GM19467 (cell line): ENCODE measurements at regions not wholly inside any gene's neighbourhood (a gene's known extent, or its start where the extent isn't known, plus 50 kb on each side); places are given as distances from the start of the nearest gene placed in this dataset.

Source experiments
- ATAC-seq: cut with Tn5 transposase; IDR thresholded peaks from one replicate; pipeline ENCODE4 v1.9.1; 2021; ENCODE audit warnings: mild to moderate bottlenecking, moderate library complexity; ENCODE audit not compliant: unreplicated experiment

DNA sequence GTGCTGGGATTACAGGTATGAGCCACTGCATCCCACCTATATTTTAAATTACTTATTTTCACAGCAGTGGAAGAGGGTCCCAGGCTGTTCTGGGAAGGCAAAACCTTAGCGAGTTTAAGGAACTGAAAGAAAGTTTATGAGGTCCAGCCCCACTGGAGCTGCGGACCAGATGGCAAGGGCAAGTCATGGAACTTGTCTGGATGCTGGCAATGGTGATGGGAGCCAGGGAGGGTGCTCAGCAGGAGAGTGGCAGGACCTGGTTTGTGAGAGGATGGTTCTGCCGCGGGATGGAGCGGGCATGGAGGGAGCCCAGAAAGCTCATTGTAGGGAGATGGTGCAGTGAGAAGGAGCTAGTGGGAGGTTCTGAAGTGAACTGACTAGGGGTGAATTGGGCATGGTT, 50.6 kb upstream of the SLC45A1 start:
- ATAC-seq = no peak

DNA sequence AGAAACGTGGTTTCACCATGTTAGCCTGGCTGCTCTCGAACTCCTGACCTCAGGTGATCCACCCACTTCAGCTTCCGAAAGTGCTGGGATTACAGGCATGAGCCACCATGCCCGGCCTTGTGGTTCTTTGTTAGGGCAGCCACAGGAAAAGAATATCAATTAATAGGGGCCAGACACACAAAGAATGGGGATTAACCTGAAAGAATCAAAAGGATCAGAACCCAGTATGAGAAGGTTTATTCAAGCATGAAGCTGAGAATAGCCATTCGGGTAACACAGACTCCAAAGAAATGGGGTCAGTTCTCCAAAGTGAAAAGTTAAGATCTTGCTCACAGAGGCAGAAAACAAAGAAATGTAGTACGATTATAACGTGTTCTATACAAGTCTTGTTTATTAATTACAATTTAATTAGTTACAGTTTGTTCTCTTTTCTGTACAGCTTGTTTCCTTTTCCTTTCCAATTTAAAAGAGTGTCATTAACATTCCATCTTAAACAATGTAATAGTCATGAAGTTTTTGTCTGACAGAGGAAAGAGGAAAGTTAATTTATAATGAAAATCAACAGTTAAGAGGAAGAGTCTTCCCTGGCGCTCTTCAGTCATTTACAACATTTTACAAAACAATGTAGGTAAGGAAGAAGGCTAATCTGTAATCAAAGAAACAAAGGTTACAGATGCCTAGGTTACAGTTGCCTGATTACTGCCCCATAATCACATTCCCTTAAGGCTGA, 51.3 kb upstream of the SLC45A1 start:
- no peak for ATAC-seq

DNA sequence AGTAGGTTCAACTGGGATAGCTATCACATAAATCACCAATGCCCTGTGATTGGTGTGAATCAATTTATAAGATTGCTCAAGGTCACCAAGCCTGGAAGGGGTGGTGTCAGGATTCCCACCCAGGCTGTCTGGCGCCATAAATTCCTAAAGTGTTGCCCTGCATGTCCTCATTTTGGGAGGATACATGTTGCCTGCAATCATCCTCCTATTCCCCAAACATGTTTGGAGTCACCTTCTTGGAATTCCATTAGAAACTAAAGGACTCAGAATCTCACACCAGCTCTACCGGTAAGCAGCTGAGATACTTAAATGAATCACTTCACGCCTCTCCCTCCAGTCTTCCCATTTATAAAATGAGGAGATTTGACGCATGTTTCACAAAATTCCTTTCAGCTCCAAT, 54.1 kb upstream of the SLC45A1 start:
- no peak for ATAC-seq

DNA sequence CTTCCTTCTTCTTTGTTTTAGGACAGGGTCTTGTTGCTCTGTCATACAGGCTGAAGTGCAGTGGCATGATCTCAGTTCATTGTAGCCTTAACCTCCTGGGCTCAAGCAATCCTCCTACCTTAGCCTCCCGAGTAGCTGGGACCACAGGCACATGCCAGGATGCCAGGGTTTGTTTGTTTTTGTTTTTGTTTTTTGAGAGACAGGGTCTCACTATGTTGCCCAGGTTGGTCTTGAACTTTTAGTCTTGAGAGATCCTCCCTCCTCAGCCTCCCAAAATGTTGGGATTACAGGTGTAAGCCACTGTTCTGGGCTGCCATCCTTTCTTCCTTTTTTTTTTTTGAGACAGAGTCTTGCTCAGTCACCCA, 56.5 kb upstream of the SLC45A1 start:
- ATAC-seq = no peak

DNA sequence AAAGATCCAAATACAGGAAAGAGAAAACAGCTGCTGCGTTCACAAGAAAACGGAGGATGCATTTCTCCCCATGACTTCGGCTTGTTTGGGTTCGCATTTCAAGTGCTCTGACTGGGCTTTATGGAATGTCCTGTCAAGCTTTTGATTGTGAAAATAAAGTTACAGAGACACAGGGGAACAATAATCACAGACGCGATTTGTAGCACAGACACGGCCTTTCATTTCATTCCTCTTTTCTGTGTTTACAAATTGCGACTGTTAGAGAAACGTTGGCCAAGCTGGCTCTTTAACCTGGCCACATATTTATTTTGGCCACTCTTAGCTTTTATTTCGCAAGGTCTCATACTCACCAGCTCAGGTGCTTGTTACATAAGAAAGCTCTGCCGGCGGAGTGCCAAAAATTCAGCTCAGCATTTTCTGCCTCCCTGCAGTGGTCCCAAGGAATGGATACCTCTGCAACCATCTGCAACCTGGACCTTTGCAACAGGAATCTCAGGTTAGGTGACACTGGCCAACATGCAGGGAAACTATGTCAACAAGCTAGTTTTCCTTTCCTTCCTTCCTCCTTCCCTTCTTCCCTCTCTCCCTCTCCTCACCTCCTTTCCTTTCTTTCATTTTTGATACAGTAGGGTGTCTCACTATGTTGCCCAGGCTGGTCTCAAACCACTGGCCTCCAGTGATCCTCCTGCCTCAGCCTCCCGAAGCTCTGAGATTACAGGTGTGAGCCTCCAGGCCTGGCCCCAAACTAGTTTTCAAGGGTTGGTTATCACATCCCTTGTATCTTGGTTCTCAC, 58.2 kb upstream of the SLC45A1 start:
- ATAC-seq = no peak

DNA sequence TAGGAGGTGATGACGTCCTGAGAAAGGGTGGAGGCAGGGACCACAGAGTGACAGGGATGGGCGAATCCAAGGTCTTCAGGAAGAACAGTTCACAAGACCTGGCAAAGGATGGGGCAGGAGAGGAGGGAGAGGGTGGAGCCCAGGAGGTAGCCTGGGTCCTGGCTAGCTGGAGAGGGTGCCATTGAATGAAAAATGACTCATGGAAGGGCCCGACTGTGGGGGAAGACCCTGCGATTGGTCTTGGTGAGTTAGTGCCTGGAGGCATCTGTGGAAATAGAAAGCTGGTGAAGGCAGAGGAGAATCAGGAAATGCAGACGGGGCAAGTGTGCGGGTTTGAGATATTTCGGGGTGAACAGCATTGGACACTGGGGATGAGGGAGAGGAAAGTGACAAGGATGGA, 60.3 kb upstream of the SLC45A1 start:
- ATAC-seq = no peak

DNA sequence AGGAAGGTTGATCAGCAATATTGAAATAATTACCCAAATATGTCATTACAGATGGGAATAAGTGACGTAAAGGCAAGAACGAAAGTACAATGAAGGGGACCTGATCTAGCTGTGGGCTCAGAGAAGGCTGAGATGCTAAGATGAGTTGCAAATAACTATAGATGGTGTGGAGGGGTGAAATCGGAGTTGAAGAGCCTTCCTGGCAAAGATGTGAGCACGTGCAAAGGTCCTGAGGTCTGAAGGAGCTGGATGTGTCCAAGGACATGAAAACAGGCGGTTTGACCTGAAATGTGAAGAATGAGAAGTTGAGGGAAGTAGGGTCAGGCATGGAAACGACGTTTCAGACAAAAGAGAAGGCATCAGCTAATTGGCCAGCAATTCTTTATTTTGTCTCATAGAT, 61.6 kb upstream of the SLC45A1 start:
- no peak for ATAC-seq

DNA sequence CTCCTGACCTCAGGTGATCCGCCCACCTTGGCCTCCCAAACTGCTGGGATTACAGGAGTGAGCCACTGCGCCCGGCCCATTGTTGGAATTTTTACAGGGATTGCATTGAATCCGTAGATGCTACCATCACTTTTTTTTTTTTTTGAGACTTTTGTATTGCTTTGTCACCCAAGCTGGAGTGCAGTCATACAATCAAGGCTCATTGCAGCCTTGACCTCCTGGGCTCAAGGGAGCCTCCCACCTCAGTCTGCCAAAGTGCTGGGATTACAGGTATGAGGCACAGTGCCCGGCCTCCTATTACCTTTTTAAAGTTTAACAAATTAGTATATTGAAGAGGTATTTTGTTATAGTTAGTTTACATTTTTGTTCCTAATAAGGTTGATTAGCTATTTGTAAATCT, 62.2 kb upstream of the SLC45A1 start:
- ATAC-seq = no peak

DNA sequence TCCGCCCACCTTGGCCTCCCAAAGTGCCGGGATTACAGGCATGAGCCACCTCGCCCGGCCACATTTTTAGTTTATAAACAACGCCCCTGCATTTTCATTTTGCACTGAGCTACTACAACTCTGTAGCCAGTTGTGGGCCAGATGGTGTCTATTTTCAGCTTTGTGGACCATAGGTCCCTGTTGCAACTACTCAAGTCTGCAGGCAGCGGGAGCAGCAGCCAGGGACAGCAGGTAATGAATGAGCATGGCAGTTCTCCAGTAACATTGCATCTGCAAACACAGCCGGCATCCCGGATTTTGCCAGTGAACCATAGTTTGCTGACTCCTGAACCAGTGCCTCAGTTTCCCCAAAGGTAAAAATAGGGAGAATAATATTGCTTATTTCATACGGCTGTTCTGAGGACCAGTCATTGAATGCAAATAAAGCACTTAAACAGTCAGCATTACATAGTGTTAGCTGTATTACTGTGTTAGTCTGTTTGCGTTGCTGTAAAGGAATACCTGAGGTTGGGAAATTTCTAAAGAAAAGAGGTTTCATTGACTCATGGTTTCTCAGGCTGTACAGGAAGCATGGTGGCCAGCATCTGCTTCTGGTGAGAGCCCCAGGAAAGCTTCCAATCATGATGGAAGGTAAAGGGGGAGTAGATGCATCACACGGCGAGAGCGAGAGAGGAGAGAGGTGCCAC, 65.5 kb upstream of the SLC45A1 start:
- ATAC-seq = no peak

DNA sequence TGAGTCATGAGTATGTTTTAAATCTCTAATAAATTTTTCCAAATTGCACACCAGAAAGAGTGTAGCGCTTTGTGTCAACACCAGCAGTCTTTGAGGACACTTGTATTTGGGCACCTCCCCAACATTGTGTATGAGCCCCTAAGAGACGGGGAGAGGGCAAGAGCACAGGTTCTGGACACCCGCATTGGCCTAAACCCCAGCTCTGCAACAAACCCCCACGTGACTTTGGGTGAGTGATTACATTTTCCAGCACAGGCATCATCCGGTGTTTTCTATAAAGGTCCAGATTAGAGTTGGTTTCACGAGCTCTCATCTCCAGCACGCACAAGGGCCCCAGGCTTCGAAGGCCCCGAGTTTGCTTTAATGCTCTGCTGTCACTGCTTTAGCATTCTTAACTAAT, 66.3 kb upstream of the SLC45A1 start:
- ATAC-seq = no peak

DNA sequence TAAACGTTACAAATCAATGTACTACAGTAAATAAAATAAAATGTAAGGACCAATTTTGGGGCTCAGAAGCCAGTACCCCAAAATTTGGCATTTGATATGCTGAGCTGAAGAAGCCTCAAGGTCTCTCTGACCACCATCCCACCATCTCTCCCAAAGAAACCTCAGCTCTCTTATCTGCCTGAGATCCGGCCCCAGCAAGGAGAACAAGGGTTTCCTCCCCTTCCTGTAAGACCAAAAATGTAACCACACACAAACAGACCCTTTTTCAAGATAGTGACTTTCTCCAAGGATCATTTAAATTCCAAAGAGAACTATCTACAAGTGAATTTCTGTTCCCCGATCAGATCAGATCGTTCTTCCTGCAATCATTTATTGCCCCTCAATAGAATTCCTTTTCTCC, 68.1 kb upstream of the SLC45A1 start:
- no peak for ATAC-seq

DNA sequence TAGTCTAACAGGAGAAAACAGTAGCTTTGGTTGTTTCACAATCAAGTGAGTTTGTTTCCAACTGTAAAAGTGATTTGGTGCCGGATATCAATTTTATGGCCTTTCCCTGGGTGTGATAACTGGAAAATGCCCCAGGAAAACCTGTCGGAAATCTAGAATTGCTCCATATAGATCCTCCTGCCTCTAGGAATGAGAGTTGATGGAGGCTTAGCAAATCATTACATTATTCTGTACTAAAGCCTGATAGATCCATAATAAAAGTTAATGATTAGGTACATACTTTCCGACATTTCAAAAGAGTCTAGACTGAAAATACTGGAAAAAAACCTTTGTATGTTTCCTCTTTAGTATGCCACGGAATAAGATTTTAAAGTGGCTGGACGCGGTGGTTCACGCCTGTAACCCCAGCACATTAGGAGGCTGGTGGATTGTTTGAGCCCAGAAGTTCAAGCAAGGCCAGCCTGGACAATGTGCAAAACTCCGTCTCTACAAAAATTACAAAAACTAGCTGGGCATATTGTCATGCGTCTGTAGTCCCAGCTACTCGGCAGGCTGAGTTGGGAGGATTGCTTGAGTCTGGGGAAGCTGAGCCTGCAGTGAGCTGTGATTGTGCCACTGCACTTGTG, 70.0 kb upstream of the SLC45A1 start:
- ATAC-seq = no peak

DNA sequence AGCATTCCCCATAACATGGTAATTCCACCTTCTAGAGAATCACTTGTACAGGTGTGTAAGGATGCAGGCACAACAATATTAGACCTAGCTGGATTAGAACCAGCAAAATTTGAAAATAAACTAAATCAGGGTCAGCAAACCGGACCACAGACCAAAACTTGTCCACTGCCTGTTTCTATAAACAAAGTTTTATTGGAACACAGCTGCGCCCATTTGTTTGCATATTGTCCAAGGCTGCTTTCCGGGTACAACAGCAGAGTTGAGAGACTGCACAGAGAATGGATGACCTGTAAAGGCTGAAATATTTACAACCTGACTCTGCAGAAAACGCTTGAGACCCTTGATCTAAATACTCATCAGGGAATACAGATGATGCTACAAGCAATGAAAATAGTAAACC, 73.6 kb upstream of the SLC45A1 start:
- no peak for ATAC-seq

DNA sequence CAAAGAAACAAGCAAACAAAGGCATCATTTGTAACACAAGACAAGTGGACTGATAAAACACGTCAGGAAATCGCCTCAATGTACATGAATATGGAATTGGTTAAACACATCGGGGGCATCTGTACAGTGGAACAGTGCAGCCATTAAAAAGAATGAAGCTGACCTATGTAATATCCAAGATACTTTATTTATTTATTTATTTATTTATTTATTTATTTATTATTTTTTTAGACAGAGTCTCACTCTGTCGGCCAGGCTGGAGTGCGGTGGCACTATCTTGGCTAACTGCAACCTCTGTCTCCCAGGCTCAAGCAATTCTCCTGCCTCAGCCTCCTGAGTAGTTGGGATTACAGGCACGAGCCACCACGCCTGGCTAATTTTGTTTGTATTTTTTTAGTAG, 75.4 kb upstream of the SLC45A1 start:
- no peak for ATAC-seq

DNA sequence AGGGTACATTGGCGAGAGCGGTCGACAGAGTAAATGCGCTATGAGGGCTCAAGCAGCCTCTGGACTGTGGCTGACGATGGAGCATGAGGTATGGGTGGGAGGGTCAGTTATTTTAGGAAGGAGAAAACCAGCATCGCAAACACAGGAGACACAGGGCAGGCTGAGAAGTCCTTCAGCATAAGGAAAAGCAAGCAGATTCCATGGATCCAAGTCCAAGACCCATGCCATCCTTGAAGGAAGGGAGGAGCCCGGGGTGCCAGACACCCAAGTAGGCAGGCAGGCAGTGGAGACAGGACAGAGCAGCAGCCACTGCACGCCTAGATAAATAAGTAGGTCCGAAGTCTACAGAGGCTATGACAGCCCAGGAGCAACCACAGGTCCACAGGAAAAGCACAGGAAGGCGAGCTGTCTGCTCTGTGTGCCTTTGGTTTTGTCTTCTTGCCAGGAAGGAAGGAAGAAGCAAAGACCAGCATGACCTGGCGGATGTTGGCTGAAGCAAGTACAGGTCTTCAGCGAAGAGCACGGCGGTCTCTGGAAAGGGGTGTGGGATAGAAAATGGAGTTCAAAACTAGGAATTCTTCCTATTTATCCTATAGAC, 76.4 kb upstream of the SLC45A1 start:
- no peak for ATAC-seq

DNA sequence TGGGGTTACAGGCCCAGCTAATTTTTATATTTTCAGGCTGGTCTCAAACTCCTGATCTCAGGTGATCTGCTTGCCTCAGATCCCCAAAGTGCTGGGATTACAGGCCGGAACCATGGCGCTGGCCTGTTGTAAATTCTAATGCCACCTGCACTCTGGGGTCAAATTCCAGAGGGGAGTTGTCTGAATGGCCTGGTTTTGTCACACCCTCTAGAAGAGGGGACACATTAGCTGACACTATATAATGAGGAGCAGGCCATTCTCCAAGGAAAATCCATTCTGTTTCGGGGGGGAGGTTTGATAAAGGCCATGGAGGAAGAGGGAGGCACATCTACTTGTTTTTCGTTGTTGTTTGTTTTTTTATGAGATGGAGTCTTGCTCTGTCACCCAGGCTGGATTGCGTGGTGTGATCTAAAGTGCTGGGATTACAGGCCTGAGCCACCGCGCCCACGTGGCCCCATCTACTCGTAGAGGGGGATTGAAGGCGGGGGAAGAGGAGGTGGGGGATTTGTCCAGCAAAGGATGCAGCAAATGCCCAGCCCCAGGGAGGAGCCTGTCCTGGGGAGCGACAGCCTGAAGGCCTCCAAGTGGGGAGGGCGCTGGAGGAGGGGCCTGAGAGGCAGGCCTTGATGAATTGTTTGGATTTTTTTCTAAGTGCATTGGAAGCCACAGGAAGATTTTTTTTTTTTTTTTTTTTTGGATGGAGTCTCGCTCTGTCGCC, 78.4 kb upstream of the SLC45A1 start:
- no peak for ATAC-seq

DNA sequence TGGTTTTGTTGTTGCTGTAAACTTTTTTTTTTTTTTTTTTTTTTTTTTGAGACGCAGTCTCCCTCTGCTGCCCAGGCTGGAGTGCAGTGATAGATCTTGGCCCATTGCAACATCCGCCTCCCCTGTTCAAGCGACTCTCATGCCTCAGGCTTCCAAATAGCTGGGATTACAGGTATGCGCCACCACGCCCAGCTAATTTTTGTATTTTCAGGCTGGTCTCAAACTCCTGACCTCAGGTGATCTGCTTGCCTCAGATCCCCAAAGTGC, 78.9 kb upstream of the SLC45A1 start:
- no peak for ATAC-seq

DNA sequence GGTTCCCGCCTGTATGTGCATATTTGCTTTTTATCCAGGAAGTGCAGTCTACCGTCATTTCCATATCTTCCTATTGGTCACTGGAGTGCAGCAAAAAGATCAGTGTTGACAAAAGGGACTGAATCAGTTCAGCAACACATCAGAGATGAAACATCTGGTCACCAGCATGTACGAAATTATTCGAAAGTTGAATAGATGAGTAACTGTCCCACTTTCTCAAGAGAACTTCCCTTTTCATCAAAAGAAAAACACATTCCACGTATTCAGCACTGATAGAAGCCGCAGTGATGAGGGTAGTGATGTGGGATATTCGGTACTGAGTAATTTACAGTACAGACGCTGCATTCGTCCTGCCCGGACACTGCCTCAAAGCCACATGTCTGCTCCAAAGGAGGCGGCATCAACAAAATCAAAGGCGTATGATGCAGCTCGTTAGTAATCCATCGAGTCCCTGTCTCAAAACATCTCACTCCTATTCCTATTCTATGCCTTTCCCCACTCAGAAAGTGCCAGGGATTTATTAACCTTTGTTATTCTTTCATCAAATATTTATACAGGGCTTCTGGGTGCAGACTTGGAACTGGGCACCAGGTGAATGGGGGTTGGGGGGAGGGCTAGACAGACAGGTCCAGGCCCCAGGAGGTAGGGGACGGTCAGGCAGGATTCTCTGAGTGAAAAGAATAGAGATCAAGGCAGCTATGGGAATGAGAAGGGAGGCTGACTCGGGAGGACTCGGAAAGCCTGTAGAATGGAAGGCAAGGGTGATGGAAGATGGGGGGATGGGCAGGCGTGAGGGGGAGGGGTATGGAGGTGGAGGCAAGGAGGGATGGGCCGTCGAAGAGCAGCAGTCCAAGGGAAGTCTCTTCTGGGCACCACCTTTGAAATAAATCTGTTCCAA, 79.5 kb upstream of the SLC45A1 start:
- ATAC-seq = no peak

DNA sequence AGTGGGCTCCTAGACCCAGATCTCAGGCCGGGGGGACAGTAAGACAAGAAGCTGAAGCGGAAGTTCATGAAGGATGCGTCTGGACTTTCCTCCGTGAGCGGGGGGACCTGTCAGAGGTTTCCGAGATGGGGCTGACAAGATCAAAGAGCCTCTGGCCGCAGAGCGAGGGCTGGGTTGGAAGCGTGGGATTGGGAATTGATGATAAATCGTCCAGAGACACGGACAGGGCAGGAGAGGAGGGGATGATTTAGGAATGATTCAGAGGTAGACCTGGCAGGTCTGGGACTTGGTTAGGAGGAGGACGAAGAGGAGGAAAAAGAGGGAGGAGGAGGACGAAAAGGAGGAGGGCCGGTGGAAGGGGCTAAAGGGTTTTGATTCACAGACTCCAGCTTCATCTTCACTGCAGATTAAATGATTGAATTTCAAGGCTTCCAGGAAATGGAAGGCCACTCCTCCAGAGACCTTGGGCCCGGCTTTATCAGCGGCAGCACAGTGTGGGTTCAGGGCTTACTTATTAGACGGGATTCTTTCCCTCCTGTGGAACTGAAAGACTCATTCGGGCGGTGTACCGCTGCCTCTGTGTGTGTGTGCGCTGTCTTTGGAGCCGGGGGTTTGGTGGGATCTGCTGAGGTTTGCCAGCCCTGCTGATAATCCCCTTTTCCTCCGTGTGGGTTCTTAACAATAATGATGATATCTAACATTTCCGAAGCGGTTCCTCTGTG, 85.7 kb upstream of the SLC45A1 start:
- ATAC-seq = no peak
